Endothelial cell of umbilical vein (primary cell): ENCODE measurements at regions not wholly inside any gene's neighbourhood (a gene's known extent, or its start where the extent isn't known, plus 50 kb on each side); places are given as distances from the start of the nearest gene placed in this dataset.

Source experiments
- BruUV-seq: library from RNA; stranded (reverse); fragments of 400-500 nt; replicated peaks from 2 replicates; lab custom pipeline; 2021; lab: Mats Ljungman, UMichigan
- CTCF ChIA-PET: fragments of 300-600, 350-600 bp; sonication (Branson Sonifier 250); formaldehyde crosslinking; loops from one replicate; lab custom pipeline; 2021; ENCODE audit warnings: antibody characterized with exemption, inconsistent platforms; lab: Charles Lee
- POLR2A ChIA-PET: fragments of 300-600, 350-600 bp; sonication (Branson Sonifier 250); formaldehyde crosslinking; loops from one replicate; lab custom pipeline; 2021; ENCODE audit warnings: antibody characterized with exemption, inconsistent platforms; lab: Charles Lee
- DNase-seq: peaks from one replicate; pipeline ENCODE4 v3.0.0-alpha.2; 2011; ENCODE audit warnings: low read depth, low spot score
- FAIRE-seq: peaks from 2 replicates; lab custom pipeline; 2011; peaks lifted over from hg19 to GRCh38; lab: Jason Lieb, UNC
- H2AFZ ChIP-seq: 2 replicates; pipeline ENCODE4 v1.6.0; 2012; ENCODE audit warnings: low read depth, low read length, control low read depth, inconsistent platforms
- H3K27ac ChIP-seq: 2 replicates; pipeline ENCODE4 v1.5.1; 2011; ENCODE audit warnings: low read depth, mild to moderate bottlenecking, control low read depth, low read length, moderate library complexity; ENCODE audit not compliant: insufficient read depth
- H3K27me3 ChIP-seq, 2 experiments: 2 replicates each; pipeline versions ENCODE4 v1.6.0 to v1.6.1; 2011; ENCODE audit warnings: low read length in 2 of 2, mixed read lengths in 1 of 2; ENCODE audit not compliant: control insufficient read depth in 2 of 2, insufficient read depth in 2 of 2
- H3K36me3 ChIP-seq, 2 experiments: 2 replicates in 1 of 2; 3 replicates in 1 of 2; pipeline ENCODE4 v1.5.1; 2011; ENCODE audit warnings: low read length in 2 of 2, mild to moderate bottlenecking in 1 of 2, moderate library complexity in 1 of 2; ENCODE audit not compliant: control insufficient read depth in 2 of 2, insufficient read depth in 2 of 2; ENCODE audit errors: extremely low read depth in 1 of 2
- H3K4me1 ChIP-seq: 3 replicates; pipeline ENCODE4 v1.5.1; 2011; ENCODE audit warnings: mild to moderate bottlenecking, low read length; ENCODE audit not compliant: control insufficient read depth, insufficient read depth; ENCODE audit errors: extremely low read depth
- H3K4me2 ChIP-seq: 2 replicates; pipeline ENCODE4 v1.6.1; 2011; ENCODE audit warnings: low read length, control low read depth, mixed read lengths; ENCODE audit not compliant: insufficient read depth
- H3K4me3 ChIP-seq, 3 experiments: fragments of 200-600 bp in 1 of 3; sonication (generic), shearing (Covaris generic) in 1 of 3; replicated peaks in 1 of 3; 2 replicates each; pipeline ENCODE4 v1.5.1; 2011 to 2016; ENCODE audit warnings: control low read depth in 3 of 3, low read length in 3 of 3, mild to moderate bottlenecking in 2 of 3, inconsistent platforms in 1 of 3, low read depth in 1 of 3, moderate library complexity in 1 of 3; ENCODE audit not compliant: insufficient read depth in 1 of 3
- H3K79me2 ChIP-seq: 2 replicates; pipeline ENCODE4 v1.6.0; 2012; ENCODE audit warnings: low read length, inconsistent platforms; ENCODE audit not compliant: control insufficient read depth, insufficient read depth
- H3K9ac ChIP-seq: replicated peaks from 2 replicates; pipeline ENCODE3; 2011; ENCODE audit warnings: low read length, control low read depth; ENCODE audit not compliant: insufficient read depth; ENCODE audit errors: extremely low read depth
- H3K9me1 ChIP-seq: replicated peaks from 3 replicates; pipeline ENCODE4 v1.6.0; 2011; ENCODE audit warnings: mild to moderate bottlenecking, low read length; ENCODE audit not compliant: control insufficient read depth, insufficient read depth; ENCODE audit errors: extremely low read depth
- H3K9me3 ChIP-seq: replicated peaks from 2 replicates; pipeline ENCODE4 v1.5.1; 2012; ENCODE audit warnings: low read length, inconsistent platforms; ENCODE audit not compliant: control insufficient read depth, insufficient read depth
- H4K20me1 ChIP-seq: replicated peaks from 2 replicates; pipeline ENCODE3; 2011; ENCODE audit warnings: mild to moderate bottlenecking, low read length; ENCODE audit not compliant: control insufficient read depth, insufficient read depth; ENCODE audit errors: extremely low read depth
- EZH2 ChIP-seq: IDR thresholded peaks from 2 replicates; pipeline ENCODE4 v1.6.1; 2012; ENCODE audit warnings: borderline replicate concordance, low read depth, mild to moderate bottlenecking, moderate library complexity, low read length, inconsistent platforms; ENCODE audit not compliant: severe bottlenecking
- FOS ChIP-seq: IDR thresholded peaks from 2 replicates; pipeline ENCODE4 v1.6.1; 2011; ENCODE audit warnings: mild to moderate bottlenecking, low read length, moderate library complexity, borderline replicate concordance; ENCODE audit not compliant: insufficient read depth
- GATA2 ChIP-seq: IDR thresholded peaks from 2 replicates; pipeline ENCODE4 v1.7.0; 2011; ENCODE audit warnings: low read depth, mild to moderate bottlenecking, moderate library complexity, mixed read lengths, low read length; ENCODE audit not compliant: insufficient read length, insufficient read depth
- JUN ChIP-seq: IDR thresholded peaks from 2 replicates; pipeline ENCODE4 v1.6.1; 2011; ENCODE audit warnings: borderline replicate concordance, low read depth; ENCODE audit not compliant: insufficient read length, insufficient read depth
- MYC ChIP-seq: IDR thresholded peaks from one replicate; pipeline ENCODE4 v1.6.1; 2011; ENCODE audit warnings: mild to moderate bottlenecking, low read depth, low read length
- POLR2A ChIP-seq: IDR thresholded peaks from 2 replicates; pipeline ENCODE4 v1.6.1; 2012; ENCODE audit warnings: low read depth, mild to moderate bottlenecking, control low read depth, low read length
- POLR2AphosphoS5 ChIP-seq: IDR thresholded peaks from 2 replicates; pipeline ENCODE4 v1.6.1; 2012; ENCODE audit warnings: low read depth, mild to moderate bottlenecking, control low read depth, low read length, moderate library complexity; ENCODE audit not compliant: insufficient read depth
- dilution Hi-C: fragments of 300-500 bp; cut with MboI; formaldehyde crosslinking; loops from one replicate; pipeline ENCODE4 v1.15.0; 2019; ENCODE audit warnings: low sequenced_read_pairs; ENCODE audit not compliant: extremely low pct_ligation_motif_present
- intact Hi-C: fragments of 100-400 bp; cut with micrococcal nuclease; formaldehyde crosslinking; loops from one replicate; pipeline ENCODE4 v1.10.0; 2022
- TF ChIP-seq, protein P1 (sequence below): IDR thresholded peaks from 2 replicates; pipeline ENCODE4 v1.6.1; 2011; ENCODE audit not compliant: insufficient read depth, insufficient read length

DNA sequence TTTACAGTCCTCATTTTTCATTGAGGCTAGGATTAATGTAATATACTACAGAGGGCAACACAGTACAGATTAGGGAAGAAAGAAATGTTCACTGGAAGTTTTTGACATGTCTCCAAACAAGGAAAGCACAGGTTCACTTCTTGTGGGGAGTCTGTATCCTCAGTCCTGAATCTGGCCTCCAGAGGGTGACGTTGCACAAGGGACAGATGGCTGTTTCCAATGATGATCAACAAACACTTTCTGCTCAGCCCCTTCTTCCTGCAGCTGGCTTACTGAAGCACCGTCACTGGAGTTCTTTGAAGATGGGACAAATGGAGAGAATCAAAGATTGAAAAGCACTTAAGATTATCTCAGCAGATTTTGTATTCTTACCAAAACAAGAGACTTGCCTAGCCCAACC is 123.3 kb upstream of the OR4E1 start:
- H3K4me3 ChIP-seq = no peak overlapping the region
- intact Hi-C loops (no loop called here), dilution Hi-C loops (no loop called here)
- H3K27me3 ChIP-seq = peaks cover 3 to 16% of the 10 kb centered on the region in 2 experiments
- H3K79me2 ChIP-seq = no peaks in the 10 kb centered on the region
- H4K20me1 ChIP-seq = no peaks in the 10 kb centered on the region
- H3K9ac ChIP-seq = no peak overlapping the region
- CTCF ChIA-PET = no interaction called here
- BruUV-seq = no TSS peak
- H3K27ac ChIP-seq = no peak overlapping the region
- H2AFZ ChIP-seq = no peak overlapping the region
- POLR2A ChIA-PET = no interaction called here
- FAIRE-seq = no peak
- TF ChIP-seq JUN (no peak), POLR2A (no peak), MYC (no peak), GATA2 (no peak)
- TF ChIP-seq, protein P1, sequence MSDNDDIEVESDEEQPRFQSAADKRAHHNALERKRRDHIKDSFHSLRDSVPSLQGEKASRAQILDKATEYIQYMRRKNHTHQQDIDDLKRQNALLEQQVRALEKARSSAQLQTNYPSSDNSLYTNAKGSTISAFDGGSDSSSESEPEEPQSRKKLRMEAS = no peak
- no peaks in the 10 kb centered on the region for H3K9me3 ChIP-seq
- H3K4me2 ChIP-seq = no peak overlapping the region
- H3K36me3 ChIP-seq = no peaks in the 10 kb centered on the region
- no peaks in the 10 kb centered on the region for H3K9me1 ChIP-seq
- DNase-seq = no peak
- no peaks in the 10 kb centered on the region for H3K4me1 ChIP-seq

DNA sequence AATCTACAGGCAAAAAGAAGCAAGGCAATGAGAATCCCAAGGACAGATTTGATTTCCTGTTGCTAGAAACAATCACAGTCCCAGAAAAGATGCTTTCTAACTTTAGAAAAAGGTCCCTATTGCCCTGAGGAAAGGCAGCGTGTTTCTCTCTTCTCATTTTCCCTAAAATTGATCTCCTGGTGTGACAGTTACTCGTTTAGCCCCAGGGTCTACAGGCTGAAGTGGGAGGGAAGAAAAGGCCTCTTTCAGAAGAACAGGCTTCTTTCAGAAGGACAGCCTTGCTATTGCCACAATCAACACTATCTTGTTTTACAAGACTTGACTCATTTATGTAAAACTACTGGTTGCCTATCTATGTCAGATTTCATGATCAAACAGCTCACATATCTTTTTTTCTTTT is 121.8 kb upstream of the OR4E1 start:
- intact Hi-C loops = no loop called here

More for the DNA sequence above, 121.8 kb upstream of the OR4E1 start:
- Histone ChIP-seq H3K4me3 (no peak overlapping the region), H3K9me3 (no peaks in the 10 kb centered on the region), H3K36me3 (no peaks in the 10 kb centered on the region), H3K79me2 (no peaks in the 10 kb centered on the region), H3K27ac (no peak overlapping the region), H3K4me2 (no peak overlapping the region), H3K9ac (no peak overlapping the region), H3K27me3 (peaks cover 4 to 16% of the 10 kb centered on the region in 2 experiments), H3K9me1 (no peaks in the 10 kb centered on the region), H2AFZ (no peak overlapping the region), H3K4me1 (no peaks in the 10 kb centered on the region), H4K20me1 (no peaks in the 10 kb centered on the region)
- FAIRE-seq (no peak), DNase-seq (no peak)
- dilution Hi-C loops = no loop called here
- ChIA-PET CTCF (no interaction called here), POLR2A (no interaction called here)
- TF ChIP-seq FOS (no peak), MYC (no peak), EZH2 (no peak), GATA2 (no peak), POLR2A (no peak), POLR2AphosphoS5 (no peak)
- TF ChIP-seq, protein P1 = no peak
- no TSS peak for BruUV-seq
